ENCODE measurements at regions not wholly inside any gene's neighbourhood (a gene's known extent, or its start where the extent isn't known, plus 50 kb on each side); places are given as distances from the start of the nearest gene placed in this dataset.

GRCh38 chr3:168714609-168715240 is 619.0 kb upstream of the GOLIM4 start:
- Histone ChIP-seq H3K27ac (replicated peaks) (no peak overlapping the region), H3K4me3 (replicated peaks; ENCODE audit: insufficient read depth, low read length) (no peak overlapping the region), H3K27me3 (ENCODE audit: insufficient read depth, poor library complexity, severe bottlenecking) (no peaks in the 10 kb centered on the region)
- DNase-seq (ENCODE audit: low read depth in 1 of 2, low spot score in 1 of 2), result no peak
- TF ChIP-seq CTCF (IDR thresholded peaks at IDR 0.05; ENCODE audit: insufficient read depth, low read length) (no peak), SPI1 (IDR thresholded peaks at IDR 0.05; ENCODE audit: borderline replicate concordance, low read depth) (no peak)

GRCh38 chr3:168709073-168709472 is 613.3 kb upstream of the GOLIM4 start:
- no peak overlapping the region for H3K4me3 ChIP-seq (replicated peaks; ENCODE audit: insufficient read depth, low read length)
- DNase-seq (ENCODE audit: low read depth in 1 of 2, low spot score in 1 of 2), result no peak
- H3K27ac ChIP-seq (replicated peaks), result no peak overlapping the region
- TF ChIP-seq POLR2AphosphoS5 (IDR thresholded peaks at IDR 0.05; ENCODE audit: low read depth), result no peak
- no peak for TF ChIP-seq SPI1 (IDR thresholded peaks at IDR 0.05; ENCODE audit: borderline replicate concordance, low read depth)
- TF ChIP-seq GABPA (IDR thresholded peaks at IDR 0.05; ENCODE audit: low read depth), result no peak
- no peak for TF ChIP-seq REST (IDR thresholded peaks at IDR 0.05; ENCODE audit: insufficient replicate concordance, low read depth)
- no peak for TF ChIP-seq CTCF (IDR thresholded peaks at IDR 0.05; ENCODE audit: insufficient read depth, low read length)
- H3K27me3 ChIP-seq (ENCODE audit: insufficient read depth, poor library complexity, severe bottlenecking), result no peaks in the 10 kb centered on the region

- Histone ChIP-seq H3K4me3 (replicated peaks; ENCODE audit: insufficient read depth, low read length) (no peak overlapping the region), H3K27ac (replicated peaks) (no peak overlapping the region), H3K27me3 (ENCODE audit: insufficient read depth, poor library complexity, severe bottlenecking) (no peaks in the 10 kb centered on the region)
- DNase-seq (ENCODE audit: low read depth in 1 of 2, low spot score in 1 of 2), result no peak
- no peak for TF ChIP-seq CTCF (IDR thresholded peaks at IDR 0.05; ENCODE audit: insufficient read depth, low read length)
- TF ChIP-seq SPI1 (IDR thresholded peaks at IDR 0.05; ENCODE audit: borderline replicate concordance, low read depth), result no peak
- TF ChIP-seq POLR2AphosphoS5 (IDR thresholded peaks at IDR 0.05; ENCODE audit: low read depth), result no peak
- TF ChIP-seq GABPA (IDR thresholded peaks at IDR 0.05; ENCODE audit: low read depth), result no peak
- TF ChIP-seq REST (IDR thresholded peaks at IDR 0.05; ENCODE audit: insufficient replicate concordance, low read depth), result no peak
These were observed 612.2 kb upstream of the GOLIM4 start for GRCh38 chr3:168707900-168708299.

GRCh38 chr3:168705412-168705811 is 609.7 kb upstream of the GOLIM4 start:
- TF ChIP-seq GABPA (IDR thresholded peaks at IDR 0.05; ENCODE audit: low read depth), result no peak
- no peak for TF ChIP-seq REST (IDR thresholded peaks at IDR 0.05; ENCODE audit: insufficient replicate concordance, low read depth)
- TF ChIP-seq SPI1 (IDR thresholded peaks at IDR 0.05; ENCODE audit: borderline replicate concordance, low read depth), result no peak
- TF ChIP-seq CTCF (IDR thresholded peaks at IDR 0.05; ENCODE audit: insufficient read depth, low read length), result no peak
- no peak for TF ChIP-seq POLR2AphosphoS5 (IDR thresholded peaks at IDR 0.05; ENCODE audit: low read depth)
- Histone ChIP-seq H3K4me3 (replicated peaks; ENCODE audit: insufficient read depth, low read length) (no peak overlapping the region), H3K27ac (replicated peaks) (no peak overlapping the region), H3K27me3 (ENCODE audit: insufficient read depth, poor library complexity, severe bottlenecking) (no peaks in the 10 kb centered on the region)
- DNase-seq (ENCODE audit: low read depth in 1 of 2, low spot score in 1 of 2), result no peak

Data from HL-60 (cell line).